Osteoblast (primary cell): ENCODE measurements at regions not wholly inside any gene's neighbourhood (a gene's known extent, or its start where the extent isn't known, plus 50 kb on each side); places are given as distances from the start of the nearest gene placed in this dataset.

ENCODE experiments used
- DNase-seq: peaks from one replicate; pipeline ENCODE4 v3.0.0; 2011; ENCODE audit warnings: low spot score, mixed read lengths; ENCODE audit not compliant: insufficient read length; ENCODE audit errors: missing footprints
- H2AFZ ChIP-seq: 2 replicates; pipeline ENCODE4 v1.6.0; 2011; ENCODE audit warnings: mild to moderate bottlenecking, low read length
- H3K27ac ChIP-seq: 2 replicates; pipeline ENCODE4 v1.5.1; 2011; ENCODE audit warnings: mild to moderate bottlenecking, low read depth, low read length, moderate library complexity
- H3K27me3 ChIP-seq: 2 replicates; pipeline ENCODE4 v1.6.0; 2012; ENCODE audit warnings: mild to moderate bottlenecking, control low read depth, inconsistent platforms, low read length, moderate library complexity; ENCODE audit not compliant: insufficient read depth
- H3K36me3 ChIP-seq: 2 replicates; pipeline ENCODE4 v1.5.1; 2011; ENCODE audit warnings: mild to moderate bottlenecking, low read length, control low read depth, moderate library complexity; ENCODE audit not compliant: insufficient read depth
- H3K4me1 ChIP-seq: 2 replicates; pipeline ENCODE4 v1.5.1; 2011; ENCODE audit warnings: mild to moderate bottlenecking, low read length, control low read depth, moderate library complexity; ENCODE audit not compliant: insufficient read depth
- H3K4me2 ChIP-seq: 2 replicates; pipeline ENCODE4 v1.6.0; 2011; ENCODE audit warnings: mild to moderate bottlenecking, low read length; ENCODE audit not compliant: insufficient read depth
- H3K4me3 ChIP-seq: fragments of 200-600 bp; sonication (generic); 3 replicates; pipeline ENCODE4 v1.5.1; 2012; ENCODE audit warnings: mild to moderate bottlenecking, low read length, inconsistent platforms; ENCODE audit not compliant: insufficient read depth
- H3K79me2 ChIP-seq: 2 replicates; pipeline ENCODE4 v1.6.0; 2012; ENCODE audit warnings: mild to moderate bottlenecking, low read length, control low read depth, inconsistent platforms; ENCODE audit not compliant: insufficient read depth
- H3K9me3 ChIP-seq: 2 replicates; pipeline ENCODE4 v1.5.1; 2011; ENCODE audit warnings: low read depth, low read length, control low read depth
- H4K20me1 ChIP-seq: 2 replicates; pipeline ENCODE4 v1.6.0; 2012; ENCODE audit warnings: mild to moderate bottlenecking, low read length, control low read depth; ENCODE audit not compliant: insufficient read depth
- CTCF ChIP-seq: IDR thresholded peaks from 2 replicates; pipeline ENCODE4 v1.5.1; 2011; ENCODE audit warnings: mild to moderate bottlenecking, low read depth, low read length, moderate library complexity; ENCODE audit errors: extremely low read depth

DNA sequence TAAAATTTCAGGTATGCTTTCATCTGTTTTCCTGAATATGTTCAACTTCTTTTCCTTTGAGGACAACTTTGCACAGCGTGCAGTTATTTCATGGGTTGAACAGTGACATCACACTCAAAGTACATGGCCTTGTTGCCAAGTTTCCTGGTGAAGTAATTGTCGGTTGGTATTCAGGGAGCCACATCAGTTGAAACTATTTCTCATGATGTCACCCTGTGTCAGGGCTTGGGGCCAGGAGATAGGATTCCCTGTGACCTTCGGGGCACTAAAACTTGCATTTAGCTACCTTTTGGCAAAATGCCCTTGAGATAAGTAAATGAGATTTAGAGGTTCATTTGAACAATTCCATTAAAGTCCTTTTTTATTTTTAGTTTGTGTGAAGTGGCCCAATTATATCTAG is 383.9 kb downstream of the SH3GL2 start:
- Histone ChIP-seq H3K27me3 (no peaks in the 10 kb centered on the region), H3K4me2 (no peak overlapping the region), H4K20me1 (no peaks in the 10 kb centered on the region), H2AFZ (no peak overlapping the region), H3K27ac (no peak overlapping the region), H3K4me3 (no peak overlapping the region), H3K9me3 (no peaks in the 10 kb centered on the region), H3K36me3 (no peaks in the 10 kb centered on the region), H3K4me1 (no peaks in the 10 kb centered on the region), H3K79me2 (no peaks in the 10 kb centered on the region)
- TF ChIP-seq CTCF = no peak
- no peak for DNase-seq

GRCh38 chr9:17963498-17963897 is 384.6 kb downstream of the SH3GL2 start:
- TF ChIP-seq CTCF = no peak

DNA sequence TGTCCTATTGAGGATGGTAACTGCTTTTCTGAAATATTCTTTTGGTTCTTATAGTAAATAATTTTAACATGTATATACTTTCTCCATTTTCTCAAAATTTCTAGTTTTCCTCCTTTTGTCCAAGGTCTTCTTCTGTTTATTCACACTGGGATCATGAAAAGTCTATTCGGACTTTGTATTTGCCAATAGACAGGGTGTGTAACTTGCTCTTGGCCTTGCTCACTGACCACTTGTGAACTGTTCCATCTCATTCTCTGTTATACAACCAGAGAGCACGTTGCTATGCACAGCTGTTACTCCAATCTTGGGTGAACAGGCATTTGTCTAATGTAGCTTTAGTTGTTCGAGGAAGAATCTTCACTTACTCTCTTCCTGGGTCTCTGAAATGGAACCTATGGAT is 388.9 kb downstream of the SH3GL2 start:
- TF ChIP-seq CTCF = no peak

More at GRCh38 chr9:17963498-17963897, 384.6 kb downstream of the SH3GL2 start:
- Histone ChIP-seq H3K27me3 (no peaks in the 10 kb centered on the region), H3K4me2 (no peak overlapping the region), H3K4me1 (no peaks in the 10 kb centered on the region), H3K4me3 (no peak overlapping the region), H3K27ac (no peak overlapping the region), H4K20me1 (no peaks in the 10 kb centered on the region), H2AFZ (no peak overlapping the region), H3K9me3 (no peaks in the 10 kb centered on the region), H3K36me3 (no peaks in the 10 kb centered on the region), H3K79me2 (no peaks in the 10 kb centered on the region)
- DNase-seq = no peak

DNA sequence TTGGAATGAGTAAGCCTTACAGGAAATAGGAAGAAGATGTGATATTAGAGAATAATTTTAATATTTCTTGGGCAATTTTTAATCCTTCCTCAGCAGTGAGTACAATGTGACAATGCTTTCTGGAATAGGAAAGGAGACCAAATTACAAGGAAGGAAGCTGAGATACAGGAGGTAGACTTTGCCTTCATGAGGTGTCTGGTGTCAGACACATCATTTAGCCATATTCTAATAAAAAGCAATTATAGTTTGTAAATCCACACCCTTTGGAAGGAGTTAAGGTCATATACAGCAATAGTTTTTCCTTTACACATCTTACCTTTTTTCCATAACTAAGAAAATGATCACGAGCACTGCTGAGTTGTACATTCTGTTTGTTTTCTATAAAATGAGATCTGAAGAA is 390.4 kb downstream of the SH3GL2 start:
- Histone ChIP-seq H2AFZ (no peak overlapping the region), H3K4me2 (no peak overlapping the region), H3K79me2 (no peaks in the 10 kb centered on the region), H3K27ac (no peak overlapping the region), H3K4me1 (no peaks in the 10 kb centered on the region), H3K9me3 (no peaks in the 10 kb centered on the region), H3K36me3 (no peaks in the 10 kb centered on the region), H4K20me1 (no peaks in the 10 kb centered on the region), H3K27me3 (no peaks in the 10 kb centered on the region), H3K4me3 (no peak overlapping the region)
- TF ChIP-seq CTCF = no peak
- DNase-seq = no peak

More for the DNA sequence above, 388.9 kb downstream of the SH3GL2 start:
- Histone ChIP-seq H2AFZ (no peak overlapping the region), H3K27me3 (no peaks in the 10 kb centered on the region), H3K4me2 (no peak overlapping the region), H3K36me3 (no peaks in the 10 kb centered on the region), H3K4me1 (no peaks in the 10 kb centered on the region), H3K9me3 (no peaks in the 10 kb centered on the region), H3K27ac (no peak overlapping the region), H3K79me2 (no peaks in the 10 kb centered on the region), H4K20me1 (no peaks in the 10 kb centered on the region), H3K4me3 (no peak overlapping the region)
- DNase-seq = no peak
